Fibroblast of lung (primary cell): ENCODE measurements at regions not wholly inside any gene's neighbourhood (a gene's known extent, or its start where the extent isn't known, plus 50 kb on each side); places are given as distances from the start of the nearest gene placed in this dataset.

Source experiments
- DNase-seq, 2 donors: peaks; one replicate each; pipeline versions ENCODE4 v3.0.0 to v3.0.0-alpha.2; 2010; ENCODE audit warnings: low read depth in 2 of 2
- H2AFZ ChIP-seq: 2 replicates; pipeline ENCODE4 v1.5.1; 2012; ENCODE audit warnings: low read length, control low read depth, inconsistent platforms
- H3K27ac ChIP-seq: 2 replicates; pipeline ENCODE4 v1.5.1; 2011; ENCODE audit warnings: low read length, control low read depth; ENCODE audit not compliant: insufficient read depth
- H3K27me3 ChIP-seq: 2 replicates; pipeline ENCODE4 v1.5.1; 2011; ENCODE audit warnings: mild to moderate bottlenecking, low read length; ENCODE audit not compliant: control insufficient read depth, insufficient read depth
- H3K36me3 ChIP-seq: 2 replicates; pipeline ENCODE4 v1.5.1; 2011; ENCODE audit warnings: low read length; ENCODE audit not compliant: control insufficient read depth, insufficient read depth
- H3K4me1 ChIP-seq: 2 replicates; pipeline ENCODE4 v1.5.1; 2011; ENCODE audit warnings: low read length; ENCODE audit not compliant: control insufficient read depth, insufficient read depth; ENCODE audit errors: extremely low read depth
- H3K4me2 ChIP-seq: 2 replicates; pipeline ENCODE4 v1.5.1; 2011; ENCODE audit warnings: low read length, control low read depth; ENCODE audit not compliant: insufficient read depth; ENCODE audit errors: extremely low read depth
- H3K4me3 ChIP-seq, 4 experiments: fragments of 200-600 bp in 1 of 4; sonication (generic) in 1 of 4; replicated peaks in 1 of 4; 2 replicates each; pipeline ENCODE4 v1.5.1; 2011 to 2016; ENCODE audit warnings: low read length in 4 of 4, low read depth in 3 of 4, mild to moderate bottlenecking in 3 of 4, control low read depth in 2 of 4, inconsistent platforms in 1 of 4, mixed read lengths in 1 of 4; ENCODE audit not compliant: insufficient read depth in 1 of 4; ENCODE audit errors: control extremely low read depth in 1 of 4
- H3K79me2 ChIP-seq: 2 replicates; pipeline ENCODE4 v1.5.1; 2012; ENCODE audit warnings: mild to moderate bottlenecking, low read length, inconsistent platforms; ENCODE audit not compliant: control insufficient read depth, insufficient read depth
- H3K9ac ChIP-seq: 2 replicates; pipeline ENCODE4 v1.5.1; 2011; ENCODE audit warnings: mild to moderate bottlenecking, low read length, control low read depth; ENCODE audit not compliant: insufficient read depth
- H3K9me3 ChIP-seq: 2 replicates; pipeline ENCODE4 v1.5.1; 2012; ENCODE audit warnings: low read depth, low read length; ENCODE audit not compliant: control insufficient read depth, insufficient read depth
- H4K20me1 ChIP-seq: 2 replicates; pipeline ENCODE4 v1.5.1; 2011; ENCODE audit warnings: low read length; ENCODE audit not compliant: control insufficient read depth, insufficient read depth; ENCODE audit errors: extremely low read depth
- EZH2 ChIP-seq: IDR thresholded peaks from 2 replicates; pipeline ENCODE4 v1.5.1; 2012; ENCODE audit warnings: low read length, control low read depth, mild to moderate bottlenecking; ENCODE audit errors: missing control alignments
- TF ChIP-seq, protein P1 (sequence below), 2 donors: IDR thresholded peaks in 1 of 2; conservative IDR thresholded peaks in 1 of 2; 1 replicate in 1 of 2; 2 replicates in 1 of 2; pipeline ENCODE4 v1.5.1; 2011 to 2012; ENCODE audit warnings: low read length in 2 of 2, control low read depth in 1 of 2, inconsistent platforms in 1 of 2, low read depth in 1 of 2, mild to moderate bottlenecking in 1 of 2

DNA sequence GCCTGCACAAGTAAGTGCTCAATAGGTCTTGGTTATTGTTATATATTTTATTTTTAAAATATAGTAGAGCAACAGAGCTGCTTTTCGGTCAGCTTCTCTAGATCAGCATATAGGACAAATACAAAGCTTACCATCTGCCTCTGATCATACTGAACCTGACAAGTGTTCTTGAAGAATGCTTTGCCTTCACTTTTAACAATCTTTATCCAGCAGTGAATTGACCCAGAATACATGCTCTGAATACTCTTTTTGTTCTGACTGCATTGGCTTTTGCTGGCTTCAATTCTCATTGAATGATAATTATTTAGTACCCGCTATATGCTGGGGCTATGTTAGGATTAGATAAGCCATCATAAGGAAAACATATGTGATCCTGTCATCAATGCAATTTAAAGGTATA, 137.8 kb downstream of the DHRS2 start:
- no peak for TF ChIP-seq EZH2
- TF ChIP-seq, protein P1, sequence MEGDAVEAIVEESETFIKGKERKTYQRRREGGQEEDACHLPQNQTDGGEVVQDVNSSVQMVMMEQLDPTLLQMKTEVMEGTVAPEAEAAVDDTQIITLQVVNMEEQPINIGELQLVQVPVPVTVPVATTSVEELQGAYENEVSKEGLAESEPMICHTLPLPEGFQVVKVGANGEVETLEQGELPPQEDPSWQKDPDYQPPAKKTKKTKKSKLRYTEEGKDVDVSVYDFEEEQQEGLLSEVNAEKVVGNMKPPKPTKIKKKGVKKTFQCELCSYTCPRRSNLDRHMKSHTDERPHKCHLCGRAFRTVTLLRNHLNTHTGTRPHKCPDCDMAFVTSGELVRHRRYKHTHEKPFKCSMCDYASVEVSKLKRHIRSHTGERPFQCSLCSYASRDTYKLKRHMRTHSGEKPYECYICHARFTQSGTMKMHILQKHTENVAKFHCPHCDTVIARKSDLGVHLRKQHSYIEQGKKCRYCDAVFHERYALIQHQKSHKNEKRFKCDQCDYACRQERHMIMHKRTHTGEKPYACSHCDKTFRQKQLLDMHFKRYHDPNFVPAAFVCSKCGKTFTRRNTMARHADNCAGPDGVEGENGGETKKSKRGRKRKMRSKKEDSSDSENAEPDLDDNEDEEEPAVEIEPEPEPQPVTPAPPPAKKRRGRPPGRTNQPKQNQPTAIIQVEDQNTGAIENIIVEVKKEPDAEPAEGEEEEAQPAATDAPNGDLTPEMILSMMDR (conservative IDR thresholded peaks at IDR 0.05 in 1 of 2, IDR thresholded peaks at IDR 0.05 in 1 of 2; ENCODE audit: low read depth in 1 of 2, low read length in 2 of 2) = no peak
- H3K4me2 ChIP-seq = no peak overlapping the region
- H3K79me2 ChIP-seq = no peaks in the 10 kb centered on the region
- H3K4me1 ChIP-seq = no peaks in the 10 kb centered on the region
- no peak overlapping the region for H2AFZ ChIP-seq
- DNase-seq = no peak
- H3K4me3 ChIP-seq = no peak overlapping the region
- H3K36me3 ChIP-seq = no peaks in the 10 kb centered on the region
- no peaks in the 10 kb centered on the region for H3K27me3 ChIP-seq
- H3K27ac ChIP-seq = no peak overlapping the region
- no peaks in the 10 kb centered on the region for H3K9me3 ChIP-seq
- no peak overlapping the region for H3K9ac ChIP-seq
- H4K20me1 ChIP-seq = no peaks in the 10 kb centered on the region

DNA sequence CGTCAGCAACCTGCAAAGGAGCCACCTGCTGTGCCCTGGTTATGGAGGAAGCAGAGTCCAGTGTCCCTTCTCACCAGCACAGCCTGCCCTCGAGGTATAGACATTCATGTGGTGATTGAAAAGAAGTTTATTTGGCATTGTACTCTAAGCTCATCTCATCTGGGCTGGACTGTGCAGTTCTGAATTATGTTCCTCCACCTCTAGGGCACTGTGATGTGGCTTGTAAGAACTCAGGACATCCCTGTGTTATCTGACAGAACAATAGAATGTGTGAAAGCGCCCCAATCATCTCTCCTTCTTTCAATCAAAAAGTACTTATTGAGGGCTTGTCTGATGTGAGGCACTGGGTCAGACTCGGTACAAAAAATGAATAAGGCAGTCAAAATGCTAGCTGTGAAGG, 140.1 kb downstream of the DHRS2 start:
- H3K4me2 ChIP-seq = no peak overlapping the region
- H3K27me3 ChIP-seq = no peaks in the 10 kb centered on the region
- no peaks in the 10 kb centered on the region for H3K4me1 ChIP-seq
- no peak overlapping the region for H3K9ac ChIP-seq
- no peak overlapping the region for H3K27ac ChIP-seq
- H2AFZ ChIP-seq = no peak overlapping the region
- H4K20me1 ChIP-seq = no peaks in the 10 kb centered on the region
- DNase-seq = no peak
- H3K79me2 ChIP-seq = no peaks in the 10 kb centered on the region
- H3K36me3 ChIP-seq = no peaks in the 10 kb centered on the region
- H3K4me3 ChIP-seq = no peak overlapping the region
- no peaks in the 10 kb centered on the region for H3K9me3 ChIP-seq
- TF ChIP-seq, protein P1 (conservative IDR thresholded peaks at IDR 0.05 in 1 of 2, IDR thresholded peaks at IDR 0.05 in 1 of 2; ENCODE audit: low read depth in 1 of 2, low read length in 2 of 2) = no peak
- TF ChIP-seq EZH2 = no peak

DNA sequence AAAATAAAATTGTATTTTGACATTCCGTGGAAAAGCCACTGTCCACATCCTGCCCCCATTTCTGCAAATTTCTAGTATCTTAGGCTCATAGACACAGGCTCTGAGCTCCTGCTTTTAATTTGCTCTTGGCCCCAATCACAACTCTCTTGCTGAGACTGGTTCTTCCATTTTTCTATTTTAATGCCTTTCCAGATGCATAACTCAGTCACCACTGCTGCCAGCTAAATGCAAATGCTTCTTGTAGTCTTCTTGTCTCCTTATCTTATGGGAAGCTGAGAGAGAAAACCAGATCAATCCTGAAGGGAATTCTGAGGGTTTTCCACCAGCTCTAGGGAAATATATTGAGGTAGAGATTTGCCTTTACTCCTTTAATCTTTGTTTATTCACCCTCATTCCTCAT, 149.0 kb downstream of the DHRS2 start:
- no peaks in the 10 kb centered on the region for H3K9me3 ChIP-seq
- no peaks in the 10 kb centered on the region for H3K27me3 ChIP-seq
- no peaks in the 10 kb centered on the region for H4K20me1 ChIP-seq
- H3K79me2 ChIP-seq = no peaks in the 10 kb centered on the region
- H3K4me2 ChIP-seq = no peak overlapping the region
- TF ChIP-seq, protein P1 (conservative IDR thresholded peaks at IDR 0.05 in 1 of 2, IDR thresholded peaks at IDR 0.05 in 1 of 2; ENCODE audit: low read depth in 1 of 2, low read length in 2 of 2) = no peak
- TF ChIP-seq EZH2 = no peak
- DNase-seq = no peak
- no peak overlapping the region for H2AFZ ChIP-seq
- H3K9ac ChIP-seq = no peak overlapping the region
- no peak overlapping the region for H3K4me3 ChIP-seq
- H3K27ac ChIP-seq = no peak overlapping the region
- no peaks in the 10 kb centered on the region for H3K36me3 ChIP-seq
- no peaks in the 10 kb centered on the region for H3K4me1 ChIP-seq
